ENCODE measurements at regions not wholly inside any gene's neighbourhood (a gene's known extent, or its start where the extent isn't known, plus 50 kb on each side); places are given as distances from the start of the nearest gene placed in this dataset.
A peak's percentile ranks its signal among the peaks of the same experiment; 100 is the strongest.
"Not testable (repeated sequence)": the region's sequence is repeated elsewhere in the genome, so short reads cannot be mapped to it uniquely, and the experiment has no call there.

DNA sequence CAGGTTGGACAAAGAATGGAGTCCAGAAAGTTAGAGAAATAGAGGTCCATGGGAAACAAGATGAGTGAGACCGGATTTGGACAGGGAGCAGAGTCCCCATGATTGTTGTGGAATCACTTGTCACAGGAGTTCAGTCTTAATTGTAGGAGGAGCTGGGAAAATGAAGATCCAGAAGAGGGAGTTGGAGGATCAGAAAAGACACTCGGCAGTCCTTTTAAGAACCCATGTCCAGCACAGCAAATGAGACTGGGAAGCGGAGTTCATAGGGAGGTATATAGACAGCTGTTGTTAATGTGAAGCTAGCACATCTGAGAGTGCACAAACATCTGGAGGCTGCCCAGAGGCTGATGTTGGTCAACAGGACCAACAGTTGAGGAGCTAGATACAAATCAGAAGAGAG is 111.4 kb upstream of the RXFP1 start:
- peak; percentile 10 for DNase-seq

DNA sequence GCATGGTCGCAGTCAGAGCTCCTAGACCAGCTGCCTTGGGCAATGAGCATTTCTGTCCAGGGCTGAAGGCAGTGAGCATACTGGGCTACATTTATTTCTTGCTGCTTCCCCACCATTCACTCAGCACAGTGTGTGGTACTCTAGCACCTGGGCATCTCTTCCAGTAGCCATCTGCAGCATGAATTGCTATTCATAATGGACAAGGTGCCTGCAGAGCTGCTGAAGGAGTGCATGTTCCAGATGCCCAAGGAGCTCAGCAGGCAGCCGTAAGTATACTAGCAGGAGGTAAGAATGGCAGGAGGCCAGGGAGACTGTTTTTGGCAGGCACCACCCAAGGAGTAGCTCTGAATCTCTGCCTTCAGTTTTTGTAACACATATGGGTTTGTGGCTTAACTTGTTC is 110.4 kb upstream of the RXFP1 start:
- DNase-seq, result no peak

DNA sequence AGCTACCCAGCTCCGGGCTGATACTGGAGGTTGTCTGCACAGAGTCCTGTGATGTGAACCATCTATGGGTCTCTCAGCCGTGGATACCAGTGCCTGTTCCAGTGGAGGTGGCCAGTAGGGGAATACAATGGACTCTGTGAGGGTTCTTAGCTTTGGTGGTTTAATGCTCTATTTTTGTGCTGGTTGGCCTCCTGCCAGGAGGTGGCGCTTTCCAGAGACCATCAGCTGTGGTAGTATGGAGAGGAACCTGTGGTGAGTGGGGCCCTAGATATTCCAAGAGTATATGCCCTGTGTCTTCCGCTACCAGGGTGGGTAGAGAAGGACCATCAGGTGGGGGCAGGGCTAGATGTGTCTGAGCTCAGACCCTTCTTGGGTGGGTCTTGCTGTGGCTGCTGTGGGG is 103.0 kb upstream of the RXFP1 start:
- DNase-seq, result not testable (repeated sequence)

DNA sequence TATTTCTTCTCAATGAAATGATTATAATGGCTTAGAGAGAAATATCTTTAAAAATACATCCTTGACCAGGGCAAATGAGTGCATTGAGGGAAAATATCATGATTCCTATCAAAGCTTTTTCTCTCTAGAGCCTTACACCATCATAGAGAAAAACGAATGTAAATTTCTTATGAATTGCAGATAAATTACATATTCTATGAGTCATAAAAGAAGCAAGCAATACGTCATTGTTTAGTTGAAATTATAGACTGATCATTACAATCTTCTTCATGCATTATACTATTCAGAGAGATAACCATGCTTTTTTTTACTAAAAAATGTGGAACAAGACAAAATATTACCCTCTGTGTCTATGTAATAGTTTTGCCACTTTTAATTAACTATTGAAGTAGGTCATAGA is 100.9 kb upstream of the RXFP1 start:
- DNase-seq, result no peak

DNA sequence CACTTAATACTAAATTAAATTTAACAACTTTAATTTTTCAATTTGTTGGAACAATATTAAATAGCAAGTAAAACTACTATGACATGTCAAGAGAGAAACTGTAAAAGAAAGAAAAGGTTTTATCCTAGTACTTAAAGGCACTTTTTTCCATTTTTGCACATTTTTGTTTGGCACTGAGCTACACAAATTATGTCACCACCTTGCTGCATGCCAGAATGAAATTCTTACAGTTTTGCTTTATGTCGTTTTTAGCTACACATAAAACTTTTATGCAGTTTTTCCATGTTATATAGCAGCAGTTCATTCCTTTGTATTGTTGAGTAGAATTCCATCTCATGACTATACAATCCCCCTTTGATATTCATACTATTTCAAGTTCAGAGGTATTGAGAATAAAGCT is 99.1 kb upstream of the RXFP1 start:
- DNase-seq, result no peak

DNA sequence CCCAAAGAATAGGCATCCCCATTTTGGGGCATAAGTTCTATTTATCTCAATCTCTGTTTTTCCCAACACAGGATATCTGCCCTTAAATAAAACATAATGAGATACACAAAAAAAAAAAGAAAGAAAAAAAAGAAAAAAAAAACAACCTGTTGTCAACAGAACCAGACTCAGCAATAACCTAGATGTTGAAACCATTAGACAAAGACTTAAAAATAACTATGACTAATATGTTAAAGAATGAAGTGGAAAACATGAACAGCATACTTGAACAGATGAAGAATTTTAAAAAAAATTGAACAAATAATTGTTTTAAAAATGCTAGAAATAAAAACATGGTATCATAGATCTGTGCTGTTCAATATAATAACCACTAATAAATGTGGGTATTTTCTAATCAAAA is 93.4 kb upstream of the RXFP1 start:
- no peak for DNase-seq

DNA sequence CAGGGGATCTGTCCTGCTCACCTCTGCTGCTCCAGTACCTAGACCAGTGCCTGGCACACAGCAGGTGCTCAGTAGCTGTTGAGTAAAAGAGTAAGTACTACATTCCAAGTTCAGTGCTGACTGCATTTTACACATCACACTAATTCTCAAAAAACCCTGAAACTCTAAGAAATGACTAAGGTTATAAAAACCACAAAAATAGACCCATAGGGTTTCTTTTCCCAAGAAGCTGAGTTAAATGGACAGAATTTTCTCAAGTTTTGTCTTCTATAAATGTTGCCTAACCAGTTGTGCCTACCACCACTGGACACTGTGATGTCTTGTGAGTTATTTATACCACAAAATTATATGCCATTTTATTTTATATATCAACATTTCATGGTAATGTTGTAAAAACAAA is 78.9 kb upstream of the RXFP1 start:
- DNase-seq, result no peak

DNA sequence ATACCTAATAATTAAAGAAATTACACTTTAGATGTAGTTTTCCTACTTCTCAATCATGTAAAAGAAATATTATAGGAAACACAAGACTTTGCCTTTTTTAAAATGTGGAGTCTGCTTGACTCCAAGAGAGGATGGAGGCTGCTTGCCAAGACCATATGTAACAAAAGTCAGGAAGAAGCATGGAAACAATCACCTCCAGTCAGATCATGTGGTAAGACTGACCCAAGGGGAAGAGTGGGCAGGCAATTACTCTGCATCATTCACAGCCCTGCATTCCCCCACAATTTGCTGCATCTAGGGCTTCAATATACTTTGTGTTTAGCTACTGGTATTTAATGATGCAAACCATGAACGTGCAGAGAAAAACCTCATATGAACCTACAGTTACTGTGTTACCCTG is 78.0 kb upstream of the RXFP1 start:
- DNase-seq, result no peak

DNA sequence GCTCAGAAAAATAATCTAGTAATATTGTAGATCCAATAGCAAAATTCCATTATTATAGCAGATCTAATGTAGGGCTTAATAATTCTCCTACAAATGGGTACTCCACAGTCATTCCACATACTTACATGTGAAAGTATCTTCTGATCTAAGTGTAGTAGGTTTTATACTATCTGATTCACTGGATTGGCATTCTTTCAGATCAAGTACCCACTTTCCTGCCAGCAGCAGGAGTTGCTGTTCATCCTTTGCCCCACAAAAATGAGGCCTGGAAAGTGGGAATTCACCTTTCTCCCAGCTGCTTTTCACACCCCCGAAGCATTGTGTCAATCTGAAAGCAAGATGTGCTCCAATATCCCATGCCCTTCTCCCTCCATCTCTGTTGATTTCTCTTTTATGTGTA is 77.1 kb upstream of the RXFP1 start:
- DNase-seq, result no peak

DNA sequence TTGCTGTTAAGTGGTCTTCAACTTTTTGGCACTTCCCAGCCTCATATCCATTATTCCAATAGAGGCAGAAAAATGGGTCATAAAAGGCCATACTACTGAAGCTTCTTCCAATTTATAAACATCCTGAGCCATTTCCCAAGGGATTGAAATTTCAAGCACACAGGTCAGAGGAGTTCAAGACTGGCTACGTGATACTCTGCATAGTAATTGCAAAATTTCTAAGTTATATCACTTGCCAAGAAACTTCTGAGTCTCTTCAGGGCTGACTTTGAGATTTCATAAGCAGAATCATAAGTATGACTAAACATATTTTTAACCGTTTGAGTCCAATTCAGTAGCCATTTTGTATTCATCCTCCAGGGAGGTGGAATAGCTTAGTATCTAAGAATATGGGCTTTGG is 75.6 kb upstream of the RXFP1 start:
- no peak for DNase-seq

DNA sequence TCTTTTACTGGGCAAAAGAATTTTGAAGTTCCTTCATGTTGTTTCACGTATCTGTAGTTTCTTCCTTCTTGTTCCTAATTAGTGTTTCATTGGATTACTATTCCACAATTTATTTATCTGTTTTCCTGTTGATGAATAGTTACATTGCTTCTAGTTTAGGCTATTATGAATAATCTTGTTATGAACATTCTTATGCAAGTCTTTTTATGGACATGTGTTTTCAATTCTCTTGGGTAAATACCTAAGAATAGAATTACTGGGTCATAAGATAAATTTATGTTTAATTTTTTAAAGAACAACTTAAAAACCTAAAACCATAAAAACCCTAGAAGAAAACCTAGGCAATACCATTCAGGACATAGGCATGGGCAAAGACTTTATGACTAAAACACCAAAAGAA is 70.9 kb upstream of the RXFP1 start:
- DNase-seq, result no peak

DNA sequence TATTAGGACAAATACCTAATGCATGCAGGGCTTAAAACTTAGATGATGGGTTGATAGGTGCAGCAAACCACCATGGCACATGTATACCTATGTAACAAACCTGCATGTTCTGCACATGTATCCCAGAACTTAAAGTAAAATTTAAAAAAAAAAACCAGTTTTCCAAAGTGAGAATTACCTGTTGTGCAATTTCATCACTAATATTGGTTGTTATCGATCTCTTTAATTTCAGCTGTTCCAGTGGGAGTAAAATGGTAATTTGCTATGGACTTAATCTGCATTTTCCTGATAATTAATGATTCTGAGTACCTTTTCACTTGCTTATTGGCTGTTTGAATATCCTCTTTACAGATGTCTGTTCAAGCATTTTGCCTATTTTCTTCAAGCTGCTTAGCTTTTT is 69.6 kb upstream of the RXFP1 start:
- not testable (repeated sequence) for DNase-seq

DNA sequence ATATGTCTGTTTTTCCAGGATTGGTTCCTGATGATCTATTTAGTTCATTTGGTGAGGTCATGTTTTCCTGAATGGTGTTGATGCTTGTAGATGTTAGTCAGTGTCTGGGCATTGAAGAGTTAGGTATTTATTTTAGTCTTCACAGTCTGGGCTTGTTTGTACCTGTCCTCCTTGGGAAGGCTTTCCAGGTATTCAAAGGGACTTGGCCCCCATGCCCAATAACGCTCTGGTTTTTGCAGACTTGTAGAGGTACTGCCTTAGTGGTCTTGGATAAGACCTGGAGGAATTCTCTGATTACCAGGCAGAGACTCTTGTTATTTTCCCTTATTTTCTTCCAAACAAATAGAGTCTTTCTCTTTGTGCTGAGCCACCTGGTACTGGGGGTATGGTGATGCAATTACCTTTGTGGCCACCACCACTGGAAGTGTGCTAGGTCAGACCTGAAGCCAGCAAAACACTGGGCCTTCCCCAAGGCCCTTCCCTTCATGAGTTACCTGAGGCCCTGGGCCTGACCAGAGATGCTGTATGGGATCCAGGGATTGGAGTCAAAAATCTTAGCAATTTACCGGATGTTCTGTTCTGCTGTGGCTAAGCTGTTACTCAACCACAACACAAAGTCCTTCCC is 63.3 kb upstream of the RXFP1 start:
- no peak for DNase-seq

DNA sequence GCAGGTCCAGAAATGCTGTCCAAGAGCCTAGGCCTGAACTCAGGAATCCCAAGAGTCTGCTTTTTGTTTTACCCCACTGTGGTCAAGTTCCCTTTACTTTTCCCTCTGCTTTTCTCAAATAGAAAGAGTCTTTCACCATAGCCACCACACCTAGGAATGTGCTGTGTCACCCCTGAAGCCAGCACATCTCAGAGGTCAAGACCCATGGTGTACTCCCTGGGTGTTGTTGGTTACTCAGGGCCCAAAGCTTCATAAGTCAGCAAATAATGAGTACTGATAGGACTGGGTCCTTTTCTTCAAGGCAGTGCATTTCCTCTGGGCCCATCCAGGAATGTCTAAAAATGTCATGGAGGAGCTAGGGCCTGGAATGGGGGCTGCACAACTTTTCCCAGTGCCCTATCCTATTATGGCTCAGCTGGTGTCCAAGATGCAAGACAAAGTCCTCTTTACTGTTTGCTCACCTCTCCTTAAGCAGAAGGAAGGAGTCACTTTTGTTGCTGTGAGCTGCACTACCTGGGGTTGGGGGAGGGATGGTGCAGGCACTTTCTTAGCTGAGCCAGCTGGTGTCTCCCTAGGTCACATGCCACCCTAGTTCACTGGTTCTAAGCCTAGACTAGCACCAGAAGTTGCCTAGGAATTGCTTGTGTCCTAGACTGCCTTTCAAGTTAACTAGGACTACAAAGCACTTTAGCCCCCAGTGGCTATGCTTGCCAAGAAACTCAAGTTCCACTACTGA is 62.4 kb upstream of the RXFP1 start:
- DNase-seq, result no peak

DNA sequence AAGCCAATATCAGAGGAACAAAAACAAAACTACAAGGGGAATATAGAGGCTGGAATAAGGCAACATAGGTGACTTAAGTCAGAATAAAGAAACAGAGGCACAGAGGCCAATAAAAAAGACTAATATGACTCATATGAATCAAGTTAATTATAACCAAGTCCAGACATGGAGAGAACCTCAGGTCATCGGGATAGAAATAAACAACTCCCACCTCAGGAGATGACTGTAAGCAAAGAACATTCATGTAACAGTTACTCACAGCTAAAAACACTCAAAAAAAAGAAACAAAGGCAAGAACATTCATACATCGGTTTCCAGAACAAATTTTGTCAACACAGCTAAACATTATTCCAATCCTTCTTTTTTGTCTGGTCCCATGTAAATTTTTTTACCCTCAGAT is 60.3 kb upstream of the RXFP1 start:
- no peak for DNase-seq

DNA sequence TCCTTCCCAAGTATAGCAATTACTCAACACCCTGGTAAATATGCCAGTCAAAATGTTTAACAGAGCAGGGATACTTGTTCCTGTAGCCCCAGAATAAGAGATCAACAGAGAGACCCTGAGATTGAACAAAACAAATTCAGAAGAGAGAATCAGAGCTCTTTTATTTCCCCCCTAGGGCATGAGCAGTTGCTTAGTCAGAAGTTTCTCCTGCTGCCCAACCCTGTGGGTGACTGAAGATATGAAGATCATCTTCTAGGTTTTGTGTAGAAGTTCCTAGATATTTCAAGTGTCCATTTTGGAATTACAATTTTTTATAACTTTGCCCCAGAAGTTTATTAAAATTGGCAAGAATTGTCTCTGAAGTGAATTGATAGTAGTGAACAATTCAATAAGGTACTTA is 59.1 kb upstream of the RXFP1 start:
- no peak for DNase-seq
